ENCODE measurements at regions not wholly inside any gene's neighbourhood (a gene's known extent, or its start where the extent isn't known, plus 50 kb on each side); places are given as distances from the start of the nearest gene placed in this dataset.
A peak's percentile ranks its signal among the peaks of the same experiment; 100 is the strongest.

DNA sequence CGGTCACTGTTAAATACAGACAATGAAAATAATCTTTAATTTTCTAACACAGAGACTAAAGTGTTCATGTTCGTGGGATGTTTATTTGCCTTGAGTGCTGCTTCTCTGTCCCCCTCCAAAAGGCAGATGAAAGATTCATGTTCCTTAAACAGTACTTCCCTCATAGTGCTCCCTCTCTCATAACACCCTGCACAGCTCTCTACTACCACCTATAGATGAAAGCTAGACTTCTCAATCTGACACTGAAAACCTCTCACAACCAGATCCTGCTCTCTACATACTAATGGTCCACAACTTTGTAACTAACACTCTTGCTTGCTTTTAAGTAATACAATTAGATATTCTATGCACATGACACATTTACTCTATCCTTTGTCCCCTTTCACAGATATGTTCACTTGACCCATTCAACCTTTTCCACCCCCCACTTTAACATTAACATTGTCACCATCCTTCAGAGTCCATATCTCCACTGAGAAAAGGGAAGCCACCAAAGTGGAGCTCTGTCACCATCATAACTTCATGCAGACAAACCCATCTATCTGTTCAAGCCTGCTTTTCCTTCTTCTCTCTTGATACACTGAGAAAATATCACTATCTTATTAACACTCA lies 266.4 kb upstream of the USP15 start:
- Histone ChIP-seq H3K27ac (ENCODE audit: extremely low read depth, low read depth, low read length) (no peak overlapping the region), H3K9me1 (ENCODE audit: control insufficient read depth, insufficient read depth, low read length) (no peaks in the 10 kb centered on the region), H3K36me3 (ENCODE audit: control insufficient read depth, insufficient read depth, low read length) (no peaks in the 10 kb centered on the region), H3K4me2 (ENCODE audit: insufficient read depth, low read length) (no peak overlapping the region), H3K4me1 (replicated peaks in 1 of 2; ENCODE audit: control insufficient read depth in 2 of 2, insufficient read depth in 2 of 2, low read length in 2 of 2) (no peaks in the 10 kb centered on the region), H3K9ac (ENCODE audit: insufficient read depth in 1 of 2, low read depth in 2 of 2, low read length in 2 of 2) (no peak overlapping the region), H2AFZ (ENCODE audit: low read depth, low read length) (no peak overlapping the region), H3K79me2 (ENCODE audit: control insufficient read depth, insufficient read depth, low read length) (no peaks in the 10 kb centered on the region), H3K27me3 (ENCODE audit: control insufficient read depth in 2 of 2, insufficient read depth in 2 of 2, low read length in 2 of 2) (no peaks in the 10 kb centered on the region), H3K9me3 (replicated peaks; ENCODE audit: control insufficient read depth, insufficient read depth, low read depth, low read length) (no peaks in the 10 kb centered on the region), H4K20me1 (replicated peaks; ENCODE audit: control insufficient read depth, insufficient read depth, low read length) (no peaks in the 10 kb centered on the region), H3K4me3 (no peak overlapping the region)
- intact Hi-C loops (cut with micrococcal nuclease) (no loop called here), in situ Hi-C loops (cut with MboI) (no loop called here)
- BruUV-seq (replicated peaks): no TSS peak
- POLR2A ChIA-PET: interaction anchor here (0.7 kb wide), 1 partner anchor 590 kb away, joined by 3 read pairs; no protein-coding TSS in a partner anchor
- peak in 3 of 4 experiments; percentile 7 to 18 (median 9) for DNase-seq (ENCODE audit: extremely low read depth in 1 of 4, low spot score in 3 of 4)
- TF ChIP-seq RAD21 (CRISPR knock-in tag; conservative IDR thresholded peaks at IDR 0.05 in 1 of 2, IDR thresholded peaks at IDR 0.05 in 1 of 2) (peak; percentile 26 to 55), MCM2 (IDR thresholded peaks at IDR 0.05; ENCODE audit: low read depth) (no peak), FOXK2 (conservative IDR thresholded peaks at IDR 0.05 in 1 of 2, IDR thresholded peaks at IDR 0.05 in 1 of 2; ENCODE audit: low read depth in 2 of 2) (no peak), FOXO4 (CRISPR knock-in tag; IDR thresholded peaks at IDR 0.05) (no peak), UBTF (IDR thresholded peaks at IDR 0.05; ENCODE audit: borderline replicate concordance in 1 of 2, low read depth in 2 of 2, low read length in 2 of 2) (no peak)
- TF ChIP-seq, protein P1, sequence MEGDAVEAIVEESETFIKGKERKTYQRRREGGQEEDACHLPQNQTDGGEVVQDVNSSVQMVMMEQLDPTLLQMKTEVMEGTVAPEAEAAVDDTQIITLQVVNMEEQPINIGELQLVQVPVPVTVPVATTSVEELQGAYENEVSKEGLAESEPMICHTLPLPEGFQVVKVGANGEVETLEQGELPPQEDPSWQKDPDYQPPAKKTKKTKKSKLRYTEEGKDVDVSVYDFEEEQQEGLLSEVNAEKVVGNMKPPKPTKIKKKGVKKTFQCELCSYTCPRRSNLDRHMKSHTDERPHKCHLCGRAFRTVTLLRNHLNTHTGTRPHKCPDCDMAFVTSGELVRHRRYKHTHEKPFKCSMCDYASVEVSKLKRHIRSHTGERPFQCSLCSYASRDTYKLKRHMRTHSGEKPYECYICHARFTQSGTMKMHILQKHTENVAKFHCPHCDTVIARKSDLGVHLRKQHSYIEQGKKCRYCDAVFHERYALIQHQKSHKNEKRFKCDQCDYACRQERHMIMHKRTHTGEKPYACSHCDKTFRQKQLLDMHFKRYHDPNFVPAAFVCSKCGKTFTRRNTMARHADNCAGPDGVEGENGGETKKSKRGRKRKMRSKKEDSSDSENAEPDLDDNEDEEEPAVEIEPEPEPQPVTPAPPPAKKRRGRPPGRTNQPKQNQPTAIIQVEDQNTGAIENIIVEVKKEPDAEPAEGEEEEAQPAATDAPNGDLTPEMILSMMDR (IDR thresholded peaks at IDR 0.05 in 2 of 3, conservative IDR thresholded peaks at IDR 0.05 in 1 of 3; ENCODE audit: insufficient read depth in 2 of 3, low read depth in 1 of 3, low read length in 3 of 3): peak in 2 of 3 experiments; percentile 49 to 50; a peak in 5 of 6 replicates
- 0% methylated on average over 2 of the region's 2 CpGs for WGBS (ENCODE audit: insufficient coverage, low coverage, missing lambda C conversion rate)
- CTCF ChIA-PET (ENCODE audit: low intra/inter-chr PET ratio): no interaction called here
- peak; percentile 23 for FAIRE-seq
- peak; percentile 73 for ATAC-seq

All from K562 (cell line).